NCI-H2171 (cell line): ENCODE measurements at regions not wholly inside any gene's neighbourhood (a gene's known extent, or its start where the extent isn't known, plus 50 kb on each side); places are given as distances from the start of the nearest gene placed in this dataset.
"Not testable (repeated sequence)": the region's sequence is repeated elsewhere in the genome, so short reads cannot be mapped to it uniquely, and the experiment has no call there.

ENCODE experiments used
- DNase-seq: peaks from one replicate; lab custom pipeline; 2025; lab: John Stamatoyannopoulos, UW

GRCh38 chr2:111425789-111426201 lies 305.1 kb downstream of the BCL2L11 start:
- not testable (repeated sequence) for DNase-seq

- not testable (repeated sequence) for DNase-seq
Observed at GRCh38 chr2:111427346-111427745, 306.6 kb downstream of the BCL2L11 start.

GRCh38 chr2:111428915-111429314 lies 308.2 kb downstream of the BCL2L11 start:
- not testable (repeated sequence) for DNase-seq

- DNase-seq, result not testable (repeated sequence)
Observed at GRCh38 chr2:111429353-111429752, 308.6 kb downstream of the BCL2L11 start.

- DNase-seq, result not testable (repeated sequence)
Observed at GRCh38 chr2:111430817-111431661, 310.3 kb downstream of the BCL2L11 start.

GRCh38 chr2:111432423-111432822 lies 311.7 kb downstream of the BCL2L11 start:
- DNase-seq, result not testable (repeated sequence)

- DNase-seq, result not testable (repeated sequence)
Observed at GRCh38 chr2:111432916-111433499, 312.3 kb downstream of the BCL2L11 start.

GRCh38 chr2:111433892-111434607 lies 313.3 kb downstream of the BCL2L11 start:
- not testable (repeated sequence) for DNase-seq

GRCh38 chr2:111434608-111434939 lies 313.9 kb downstream of the BCL2L11 start:
- DNase-seq, result not testable (repeated sequence)

GRCh38 chr2:111435553-111436310 lies 315.0 kb downstream of the BCL2L11 start:
- not testable (repeated sequence) for DNase-seq

- not testable (repeated sequence) for DNase-seq
Observed at GRCh38 chr2:111436411-111436810, 315.7 kb downstream of the BCL2L11 start.

GRCh38 chr2:111437288-111437990 lies 316.7 kb downstream of the BCL2L11 start:
- not testable (repeated sequence) for DNase-seq

- DNase-seq, result not testable (repeated sequence)
Observed at GRCh38 chr2:111438161-111438560, 317.4 kb downstream of the BCL2L11 start.

- DNase-seq, result not testable (repeated sequence)
Observed at GRCh38 chr2:111439237-111439636, 318.5 kb downstream of the BCL2L11 start.

- DNase-seq, result not testable (repeated sequence)
Observed at GRCh38 chr2:111441614-111442013, 320.9 kb downstream of the BCL2L11 start.

GRCh38 chr2:111442767-111443454 lies 322.2 kb downstream of the BCL2L11 start:
- not testable (repeated sequence) for DNase-seq

- not testable (repeated sequence) for DNase-seq
Observed at GRCh38 chr2:111444516-111444915, 323.8 kb downstream of the BCL2L11 start.

GRCh38 chr2:111445191-111445929 lies 324.6 kb downstream of the BCL2L11 start:
- not testable (repeated sequence) for DNase-seq

GRCh38 chr2:111445941-111446340 lies 325.2 kb downstream of the BCL2L11 start:
- DNase-seq, result not testable (repeated sequence)

- not testable (repeated sequence) for DNase-seq
Observed at GRCh38 chr2:111447482-111447881, 326.8 kb downstream of the BCL2L11 start.
